PC-3 (cell line): ENCODE measurements at regions not wholly inside any gene's neighbourhood (a gene's known extent, or its start where the extent isn't known, plus 50 kb on each side); places are given as distances from the start of the nearest gene placed in this dataset.

Experiments
- CTCF ChIP-seq: fragments of 300-600 bp; sonication (generic); conservative IDR thresholded peaks from 2 replicates; pipeline ENCODE4 v1.5.1; 2017; ENCODE audit warnings: antibody characterized with exemption, low read depth, mild to moderate bottlenecking, low read length
- EZH2 ChIP-seq: fragments of 300-600 bp; sonication (generic); IDR thresholded peaks from one replicate; pipeline ENCODE4 v1.6.1; 2017; ENCODE audit warnings: antibody characterized with exemption, mild to moderate bottlenecking, low read length; ENCODE audit not compliant: unreplicated experiment
- EZH2phosphoT487 ChIP-seq: fragments of 300-600 bp; sonication (generic); IDR thresholded peaks from 2 replicates; pipeline ENCODE4 v1.6.1; 2018; ENCODE audit warnings: mild to moderate bottlenecking, antibody characterized with exemption, low read length, borderline replicate concordance

- TF ChIP-seq CTCF: no peak
- TF ChIP-seq EZH2phosphoT487: no peak
- TF ChIP-seq EZH2: no peak
Measured at GRCh38 chr6:115838216-115838615, 222.5 kb downstream of the FRK start.
